ENCODE measurements at regions not wholly inside any gene's neighbourhood (a gene's known extent, or its start where the extent isn't known, plus 50 kb on each side); places are given as distances from the start of the nearest gene placed in this dataset.
"Not testable (repeated sequence)": the region's sequence is repeated elsewhere in the genome, so short reads cannot be mapped to it uniquely, and the experiment has no call there.

DNA sequence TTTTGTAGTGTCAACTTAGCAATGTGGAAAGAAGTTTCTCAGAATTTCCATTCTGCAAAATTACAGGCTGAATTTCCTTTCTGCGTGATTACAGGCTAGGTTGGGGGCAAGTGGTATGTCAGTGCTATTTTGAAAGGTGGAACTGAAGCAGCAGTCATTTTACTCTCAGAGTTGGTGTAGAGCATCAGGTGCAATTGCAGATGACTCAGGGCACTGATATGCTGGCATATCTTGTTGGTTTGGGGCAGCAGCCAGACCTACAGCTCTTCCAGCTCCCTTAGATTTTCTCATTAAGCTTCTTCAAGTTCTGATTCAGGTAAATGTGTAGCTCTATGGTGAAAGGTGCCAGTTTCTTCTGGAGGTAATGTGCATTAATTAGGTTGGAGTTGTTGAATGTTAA lies 930.7 kb upstream of the PCDH10 start:
- H4K20me1 ChIP-seq (ENCODE audit: insufficient read depth, low read length, poor library complexity, severe bottlenecking) = no peaks in the 10 kb centered on the region
- H3K9ac ChIP-seq (ENCODE audit: low read depth, low read length, poor library complexity, severe bottlenecking) = no peak overlapping the region
- H3K4me1 ChIP-seq (ENCODE audit: insufficient read depth, low read length, poor library complexity, severe bottlenecking) = no peaks in the 10 kb centered on the region
- no peaks in the 10 kb centered on the region for H3F3A ChIP-seq (ENCODE audit: low read depth)
- H3K36me3 ChIP-seq (ENCODE audit: insufficient read depth, low read length) = no peaks in the 10 kb centered on the region
- TF ChIP-seq, protein P1, sequence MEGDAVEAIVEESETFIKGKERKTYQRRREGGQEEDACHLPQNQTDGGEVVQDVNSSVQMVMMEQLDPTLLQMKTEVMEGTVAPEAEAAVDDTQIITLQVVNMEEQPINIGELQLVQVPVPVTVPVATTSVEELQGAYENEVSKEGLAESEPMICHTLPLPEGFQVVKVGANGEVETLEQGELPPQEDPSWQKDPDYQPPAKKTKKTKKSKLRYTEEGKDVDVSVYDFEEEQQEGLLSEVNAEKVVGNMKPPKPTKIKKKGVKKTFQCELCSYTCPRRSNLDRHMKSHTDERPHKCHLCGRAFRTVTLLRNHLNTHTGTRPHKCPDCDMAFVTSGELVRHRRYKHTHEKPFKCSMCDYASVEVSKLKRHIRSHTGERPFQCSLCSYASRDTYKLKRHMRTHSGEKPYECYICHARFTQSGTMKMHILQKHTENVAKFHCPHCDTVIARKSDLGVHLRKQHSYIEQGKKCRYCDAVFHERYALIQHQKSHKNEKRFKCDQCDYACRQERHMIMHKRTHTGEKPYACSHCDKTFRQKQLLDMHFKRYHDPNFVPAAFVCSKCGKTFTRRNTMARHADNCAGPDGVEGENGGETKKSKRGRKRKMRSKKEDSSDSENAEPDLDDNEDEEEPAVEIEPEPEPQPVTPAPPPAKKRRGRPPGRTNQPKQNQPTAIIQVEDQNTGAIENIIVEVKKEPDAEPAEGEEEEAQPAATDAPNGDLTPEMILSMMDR (conservative IDR thresholded peaks at IDR 0.05; ENCODE audit: low read length) = no peak
- no peak for TF ChIP-seq EZH2phosphoT487 (IDR thresholded peaks at IDR 0.05; ENCODE audit: borderline replicate concordance)
- H3K9me2 ChIP-seq (replicated peaks; ENCODE audit: low read depth, low read length) = no peaks in the 10 kb centered on the region
- H3K9me3 ChIP-seq (ENCODE audit: insufficient read depth, low read depth, low read length) = no peaks in the 10 kb centered on the region
- H2AFZ ChIP-seq (ENCODE audit: low read length) = no peak overlapping the region
- H3K4me3 ChIP-seq (ENCODE audit: low read length, poor library complexity, severe bottlenecking) = no peak overlapping the region
- H3K79me2 ChIP-seq (ENCODE audit: insufficient read depth, low read length) = no peaks in the 10 kb centered on the region
- H3K4me2 ChIP-seq (ENCODE audit: low read depth, low read length, poor library complexity, severe bottlenecking) = no peak overlapping the region
- no peaks in the 10 kb centered on the region for H3K27me3 ChIP-seq (ENCODE audit: insufficient read depth, low read length, poor library complexity, severe bottlenecking)

DNA sequence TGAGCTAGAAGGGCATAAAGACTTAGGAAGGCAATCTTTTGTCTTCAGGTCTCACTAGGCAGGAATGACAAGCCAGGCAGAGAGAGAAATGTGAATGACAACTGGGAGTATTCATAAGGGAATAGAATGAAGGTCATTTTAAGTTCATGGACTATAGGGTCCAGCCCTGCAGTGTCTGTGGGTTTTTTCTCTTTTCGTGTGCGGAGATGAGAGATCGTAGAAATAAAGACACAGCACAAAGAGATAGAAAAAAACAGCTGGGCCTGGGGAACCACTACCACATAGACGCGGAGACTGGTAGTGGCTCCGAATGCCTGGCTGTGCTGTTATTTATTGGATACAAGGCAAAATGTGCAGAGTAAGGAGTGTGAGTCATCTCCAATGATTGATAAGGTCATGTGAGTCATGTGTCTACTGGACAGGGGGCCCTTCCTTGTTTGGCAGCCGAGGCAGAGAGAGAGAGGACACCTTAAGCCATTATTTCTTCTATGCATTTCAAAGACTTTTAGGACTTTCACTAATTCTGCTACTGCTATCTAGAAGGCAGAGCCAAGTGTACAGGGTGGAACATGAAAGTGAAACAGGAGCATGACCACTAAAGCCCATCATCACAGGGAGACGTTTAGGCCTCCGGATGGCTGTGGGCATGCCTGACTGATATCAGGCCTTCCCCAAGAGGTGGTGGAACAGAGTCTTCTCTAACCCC lies 921.8 kb upstream of the PCDH10 start:
- H3K4me3 ChIP-seq (ENCODE audit: low read length, poor library complexity, severe bottlenecking) = no peak overlapping the region
- no peaks in the 10 kb centered on the region for H3K9me2 ChIP-seq (replicated peaks; ENCODE audit: low read depth, low read length)
- H3K9me3 ChIP-seq (ENCODE audit: insufficient read depth, low read depth, low read length) = peaks cover 5% of the 10 kb centered on the region; the same call in 1 of the 2 replicates
- H3K79me2 ChIP-seq (ENCODE audit: insufficient read depth, low read length) = no peaks in the 10 kb centered on the region
- H2AFZ ChIP-seq (ENCODE audit: low read length) = no peak overlapping the region
- H3K36me3 ChIP-seq (ENCODE audit: insufficient read depth, low read length) = no peaks in the 10 kb centered on the region
- H3K9ac ChIP-seq (ENCODE audit: low read depth, low read length, poor library complexity, severe bottlenecking) = no peak overlapping the region
- no peaks in the 10 kb centered on the region for H3F3A ChIP-seq (ENCODE audit: low read depth)
- peaks cover 12% of the 10 kb centered on the region for H3K4me1 ChIP-seq (ENCODE audit: insufficient read depth, low read length, poor library complexity, severe bottlenecking)
- no peaks in the 10 kb centered on the region for H3K27me3 ChIP-seq (ENCODE audit: insufficient read depth, low read length, poor library complexity, severe bottlenecking)
- H4K20me1 ChIP-seq (ENCODE audit: insufficient read depth, low read length, poor library complexity, severe bottlenecking) = no peaks in the 10 kb centered on the region
- H3K4me2 ChIP-seq (ENCODE audit: low read depth, low read length, poor library complexity, severe bottlenecking) = no peak overlapping the region
- TF ChIP-seq EZH2phosphoT487 (IDR thresholded peaks at IDR 0.05; ENCODE audit: borderline replicate concordance) = no peak
- TF ChIP-seq, protein P1 (conservative IDR thresholded peaks at IDR 0.05; ENCODE audit: low read length) = no peak

GRCh38 chr4:132227857-132228165 lies 921.3 kb upstream of the PCDH10 start:
- not testable (repeated sequence) for H3K4me2 ChIP-seq (ENCODE audit: low read depth, low read length, poor library complexity, severe bottlenecking); H3K36me3 ChIP-seq (ENCODE audit: insufficient read depth, low read length)

More at GRCh38 chr4:132227857-132228165, 921.3 kb upstream of the PCDH10 start:
- H3K27me3 ChIP-seq (ENCODE audit: insufficient read depth, low read length, poor library complexity, severe bottlenecking); H4K20me1 ChIP-seq (ENCODE audit: insufficient read depth, low read length, poor library complexity, severe bottlenecking); H3K9me2 ChIP-seq (replicated peaks; ENCODE audit: low read depth, low read length); H2AFZ ChIP-seq (ENCODE audit: low read length); H3K4me3 ChIP-seq (ENCODE audit: low read length, poor library complexity, severe bottlenecking); H3K9ac ChIP-seq (ENCODE audit: low read depth, low read length, poor library complexity, severe bottlenecking); H3F3A ChIP-seq (ENCODE audit: low read depth); H3K9me3 ChIP-seq (ENCODE audit: insufficient read depth, low read depth, low read length); H3K79me2 ChIP-seq (ENCODE audit: insufficient read depth, low read length): not testable (repeated sequence)
- peaks cover 14% of the 10 kb centered on the region for H3K4me1 ChIP-seq (ENCODE audit: insufficient read depth, low read length, poor library complexity, severe bottlenecking)
- TF ChIP-seq, protein P1 (conservative IDR thresholded peaks at IDR 0.05; ENCODE audit: low read length) = peak; percentile 33

Data from Loucy (cell line).